ENCODE measurements at regions not wholly inside any gene's neighbourhood (a gene's known extent, or its start where the extent isn't known, plus 50 kb on each side); places are given as distances from the start of the nearest gene placed in this dataset.

DNA sequence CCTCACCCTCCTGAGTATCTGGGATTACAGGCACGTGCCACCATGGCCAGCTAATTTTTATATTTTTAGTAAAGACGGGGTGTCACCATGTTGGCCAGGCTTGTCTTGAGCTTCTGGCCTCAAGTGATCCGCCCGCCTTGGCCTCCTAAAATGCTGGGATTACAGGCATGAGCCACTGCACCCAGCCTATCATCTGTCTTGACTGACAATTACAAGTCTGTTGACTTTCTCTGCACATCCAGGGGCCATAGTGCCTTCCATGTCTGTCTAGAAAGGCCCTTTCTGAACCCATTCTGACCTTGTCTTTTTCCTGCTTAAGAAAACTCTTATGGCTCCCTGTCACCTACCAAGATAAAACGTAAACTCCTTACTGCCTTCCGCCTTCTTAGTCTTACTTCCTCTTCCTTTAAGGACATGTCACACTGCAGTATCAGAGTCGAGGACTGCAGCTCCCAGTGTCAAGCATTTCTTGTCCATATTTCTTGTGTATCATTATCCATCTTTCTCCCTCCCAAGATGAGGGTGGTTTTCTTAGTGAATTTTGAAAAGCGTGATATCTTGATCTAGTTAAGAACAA, 49.9 kb upstream of the SHB start:
- TF ChIP-seq, protein P1, sequence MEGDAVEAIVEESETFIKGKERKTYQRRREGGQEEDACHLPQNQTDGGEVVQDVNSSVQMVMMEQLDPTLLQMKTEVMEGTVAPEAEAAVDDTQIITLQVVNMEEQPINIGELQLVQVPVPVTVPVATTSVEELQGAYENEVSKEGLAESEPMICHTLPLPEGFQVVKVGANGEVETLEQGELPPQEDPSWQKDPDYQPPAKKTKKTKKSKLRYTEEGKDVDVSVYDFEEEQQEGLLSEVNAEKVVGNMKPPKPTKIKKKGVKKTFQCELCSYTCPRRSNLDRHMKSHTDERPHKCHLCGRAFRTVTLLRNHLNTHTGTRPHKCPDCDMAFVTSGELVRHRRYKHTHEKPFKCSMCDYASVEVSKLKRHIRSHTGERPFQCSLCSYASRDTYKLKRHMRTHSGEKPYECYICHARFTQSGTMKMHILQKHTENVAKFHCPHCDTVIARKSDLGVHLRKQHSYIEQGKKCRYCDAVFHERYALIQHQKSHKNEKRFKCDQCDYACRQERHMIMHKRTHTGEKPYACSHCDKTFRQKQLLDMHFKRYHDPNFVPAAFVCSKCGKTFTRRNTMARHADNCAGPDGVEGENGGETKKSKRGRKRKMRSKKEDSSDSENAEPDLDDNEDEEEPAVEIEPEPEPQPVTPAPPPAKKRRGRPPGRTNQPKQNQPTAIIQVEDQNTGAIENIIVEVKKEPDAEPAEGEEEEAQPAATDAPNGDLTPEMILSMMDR (IDR thresholded peaks at IDR 0.05; ENCODE audit: insufficient read depth, low read length, poor library complexity, severe bottlenecking), result no peak
- no peak for TF ChIP-seq EZH2phosphoT487 (conservative IDR thresholded peaks at IDR 0.05; ENCODE audit: low read length)

Measured in SU-DHL-6 (cell line).